GM23248 (cell line): ENCODE measurements at regions not wholly inside any gene's neighbourhood (a gene's known extent, or its start where the extent isn't known, plus 50 kb on each side); places are given as distances from the start of the nearest gene placed in this dataset.

Experiments
- DNase-seq: peaks from one replicate; pipeline ENCODE4 v3.0.0-alpha.2; 2015
- H2AFZ ChIP-seq: fragments of 200-600 bp; sonication (generic); 2 replicates; pipeline ENCODE4 v1.6.1; 2016; ENCODE audit warnings: antibody characterized with exemption
- H3F3A ChIP-seq: fragments of 200-600 bp; sonication (generic); 2 replicates; pipeline ENCODE4 v1.6.1; 2016; ENCODE audit warnings: mild to moderate bottlenecking, antibody characterized with exemption, mixed run types; ENCODE audit not compliant: insufficient read depth
- H3K27ac ChIP-seq: fragments of 200-600 bp; sonication (generic); 2 replicates; pipeline ENCODE4 v1.5.1; 2016; ENCODE audit warnings: mild to moderate bottlenecking
- H3K27me3 ChIP-seq: fragments of 200-600 bp; sonication (generic); replicated peaks from 2 replicates; pipeline ENCODE4 v1.6.1; 2016; ENCODE audit warnings: mild to moderate bottlenecking; ENCODE audit not compliant: insufficient read depth
- H3K36me3 ChIP-seq: fragments of 200-600 bp; sonication (generic); 2 replicates; pipeline ENCODE4 v1.6.1; 2016; ENCODE audit warnings: low read depth, mild to moderate bottlenecking
- H3K4me1 ChIP-seq: fragments of 200-600 bp; sonication (generic); 2 replicates; pipeline ENCODE4 v1.6.1; 2016; ENCODE audit warnings: mild to moderate bottlenecking; ENCODE audit not compliant: insufficient read depth
- H3K4me2 ChIP-seq: fragments of 200-600 bp; sonication (generic); one replicate; pipeline ENCODE4 v1.6.1; 2016; ENCODE audit warnings: mild to moderate bottlenecking; ENCODE audit not compliant: unreplicated experiment
- H3K4me3 ChIP-seq: fragments of 200-600 bp; sonication (generic); 2 replicates; pipeline ENCODE4 v1.5.1; 2016; ENCODE audit warnings: mild to moderate bottlenecking
- H3K79me2 ChIP-seq: fragments of 200-600 bp; sonication (generic); 2 replicates; pipeline ENCODE4 v1.6.1; 2016; ENCODE audit warnings: mild to moderate bottlenecking; ENCODE audit not compliant: insufficient read depth
- H3K9ac ChIP-seq: fragments of 200-600 bp; sonication (generic); 2 replicates; pipeline ENCODE4 v1.6.1; 2016; ENCODE audit warnings: mild to moderate bottlenecking
- H3K9me2 ChIP-seq: fragments of 200-600 bp; sonication (generic); 2 replicates; pipeline ENCODE4 v1.6.1; 2016; ENCODE audit warnings: mixed run types, mild to moderate bottlenecking, moderate library complexity; ENCODE audit not compliant: insufficient read depth
- H3K9me3 ChIP-seq: fragments of 200-600 bp; sonication (generic); one replicate; pipeline ENCODE4 v1.6.1; 2017; ENCODE audit warnings: low read depth
- H4K20me1 ChIP-seq: fragments of 200-600 bp; sonication (generic); 2 replicates; pipeline ENCODE4 v1.6.0; 2016; ENCODE audit not compliant: insufficient read depth
- EZH2 ChIP-seq: fragments of 200-600 bp; sonication (generic); IDR thresholded peaks from 2 replicates; pipeline ENCODE4 v1.6.1; 2018; ENCODE audit warnings: antibody characterized with exemption, mild to moderate bottlenecking; ENCODE audit not compliant: insufficient read depth, poor library complexity, severe bottlenecking
- EZH2phosphoT487 ChIP-seq: fragments of 200-600 bp; sonication (generic); IDR thresholded peaks from 2 replicates; pipeline ENCODE4 v1.6.1; 2018; ENCODE audit warnings: antibody characterized with exemption, moderate library complexity, mild to moderate bottlenecking, low read depth; ENCODE audit not compliant: insufficient read depth
- WGBS, 2 experiments: methylation state at CpG; one replicate each; pipeline ENCODE4 v1.1.6; 2015 to 2017; ENCODE audit warnings: low lambda C conversion rate in 2 of 2, low coverage in 1 of 2; ENCODE audit errors: missing lambda C conversion rate in 2 of 2; 5-methylcytosine and 5-hydroxymethylcytosine counted together
- in situ Hi-C: fragments of 300-500 bp; cut with MboI; formaldehyde crosslinking; loops from 2 replicates; pipeline ENCODE4 v1.15.0; 2020

GRCh38 chr2:74735009-74735408 is 81.0 kb downstream of the SEMA4F start:
- H3K27ac ChIP-seq, result no peak overlapping the region
- H3K27me3 ChIP-seq, result no peaks in the 10 kb centered on the region
- peak overlapping the region; percentile 44 for H2AFZ ChIP-seq
- no peaks in the 10 kb centered on the region for H3K9me2 ChIP-seq
- no peaks in the 10 kb centered on the region for H3K9me3 ChIP-seq
- H3K9ac ChIP-seq, result no peak overlapping the region
- peaks cover 24% of the 10 kb centered on the region for H3K4me1 ChIP-seq
- H3K4me3 ChIP-seq, result no peak overlapping the region
- H3K4me2 ChIP-seq, result no peak overlapping the region
- WGBS, 2 experiments, result 57 to 65% methylated on average over 2 of the region's 2 CpGs
- H4K20me1 ChIP-seq, result no peaks in the 10 kb centered on the region
- no peaks in the 10 kb centered on the region for H3K79me2 ChIP-seq
- H3K36me3 ChIP-seq, result no peaks in the 10 kb centered on the region
- H3F3A ChIP-seq, result peaks cover 8% of the 10 kb centered on the region; the same call in 1 of the 2 replicates
- in situ Hi-C loops, result no loop called here
- DNase-seq, result peak; percentile 30
- TF ChIP-seq EZH2phosphoT487, result no peak
- no peak for TF ChIP-seq EZH2

- Histone ChIP-seq H3K79me2 (no peaks in the 10 kb centered on the region), H3K4me1 (peaks cover 29% of the 10 kb centered on the region), H4K20me1 (no peaks in the 10 kb centered on the region), H3K27ac (no peak overlapping the region), H3K4me2 (no peak overlapping the region), H3F3A (peaks cover 13% of the 10 kb centered on the region; the same call in 1 of the 2 replicates), H3K4me3 (no peak overlapping the region), H3K9me3 (no peaks in the 10 kb centered on the region), H3K9me2 (no peaks in the 10 kb centered on the region), H3K27me3 (no peaks in the 10 kb centered on the region), H2AFZ (peak overlapping the region; percentile 44), H3K9ac (no peak overlapping the region), H3K36me3 (no peaks in the 10 kb centered on the region)
- TF ChIP-seq EZH2phosphoT487 (no peak), EZH2 (no peak)
- 28 to 30% methylated on average over 3 of the region's 3 CpGs for WGBS, 2 experiments
- in situ Hi-C loops, result no loop called here
- DNase-seq, result peak; percentile 27
These were observed 81.5 kb downstream of the SEMA4F start for GRCh38 chr2:74735564-74735963.

- Histone ChIP-seq H2AFZ (no peak overlapping the region), H3K79me2 (no peaks in the 10 kb centered on the region), H3K4me2 (no peak overlapping the region), H3K27me3 (no peaks in the 10 kb centered on the region), H3K27ac (no peak overlapping the region), H4K20me1 (no peaks in the 10 kb centered on the region), H3F3A (peaks cover 21% of the 10 kb centered on the region), H3K4me3 (no peak overlapping the region), H3K4me1 (peaks cover 38% of the 10 kb centered on the region), H3K9me3 (no peaks in the 10 kb centered on the region), H3K36me3 (no peaks in the 10 kb centered on the region), H3K9ac (no peak overlapping the region), H3K9me2 (no peaks in the 10 kb centered on the region)
- TF ChIP-seq EZH2, result no peak
- no peak for TF ChIP-seq EZH2phosphoT487
- 62 to 65% methylated on average over 2 of the region's 2 CpGs for WGBS, 2 experiments
- in situ Hi-C loops, result no loop called here
- no peak for DNase-seq
These were observed 82.5 kb downstream of the SEMA4F start for GRCh38 chr2:74736589-74736988.

- H3K9ac ChIP-seq, result no peak overlapping the region
- no peaks in the 10 kb centered on the region for H3K9me3 ChIP-seq
- H3K4me1 ChIP-seq, result peaks cover 42% of the 10 kb centered on the region
- no peak overlapping the region for H3K27ac ChIP-seq
- no peaks in the 10 kb centered on the region for H3K9me2 ChIP-seq
- H3K27me3 ChIP-seq, result no peaks in the 10 kb centered on the region
- in situ Hi-C loops, result no loop called here
- TF ChIP-seq EZH2phosphoT487 (no peak), EZH2 (no peak)
- H3K36me3 ChIP-seq, result no peaks in the 10 kb centered on the region
- no peak overlapping the region for H3K4me3 ChIP-seq
- WGBS, 2 experiments, result 51% methylated on average over 6 of the region's 6 CpGs
- H3F3A ChIP-seq, result peaks cover 25% of the 10 kb centered on the region
- DNase-seq, result no peak
- H4K20me1 ChIP-seq, result no peaks in the 10 kb centered on the region
- no peaks in the 10 kb centered on the region for H3K79me2 ChIP-seq
- H2AFZ ChIP-seq, result no peak overlapping the region
- H3K4me2 ChIP-seq, result no peak overlapping the region
These were observed 84.5 kb downstream of the SEMA4F start for GRCh38 chr2:74738586-74738985.

- Histone ChIP-seq H3K27me3 (no peaks in the 10 kb centered on the region), H3K79me2 (no peaks in the 10 kb centered on the region), H4K20me1 (no peaks in the 10 kb centered on the region), H3K4me1 (peaks cover 42% of the 10 kb centered on the region), H3K9me2 (no peaks in the 10 kb centered on the region), H3K27ac (0 out of 2 replicates have a peak overlapping the region, but pooled peaks have one; percentile 4), H3K36me3 (no peaks in the 10 kb centered on the region), H2AFZ (no peak overlapping the region), H3K9me3 (no peaks in the 10 kb centered on the region), H3K9ac (no peak overlapping the region), H3K4me2 (no peak overlapping the region), H3K4me3 (no peak overlapping the region), H3F3A (peaks cover 25% of the 10 kb centered on the region)
- TF ChIP-seq EZH2 (no peak), EZH2phosphoT487 (no peak)
- in situ Hi-C loops, result no loop called here
- peak; percentile 41 for DNase-seq
These were observed 85.1 kb downstream of the SEMA4F start for GRCh38 chr2:74739129-74739528.
